MM.1S (cell line): ENCODE measurements at regions not wholly inside any gene's neighbourhood (a gene's known extent, or its start where the extent isn't known, plus 50 kb on each side); places are given as distances from the start of the nearest gene placed in this dataset.

Experiments
- DNase-seq: peaks from one replicate; pipeline ENCODE4 v3.0.0-alpha.2; 2015
- H2AFZ ChIP-seq: fragments of 300-600 bp; sonication (generic); 2 replicates; pipeline ENCODE4 v1.6.0; 2016; ENCODE audit warnings: antibody characterized with exemption, low read length
- H3F3A ChIP-seq: fragments of 300-600 bp; sonication (generic); 2 replicates; pipeline ENCODE4 v1.6.1; 2016; ENCODE audit warnings: mild to moderate bottlenecking, antibody characterized with exemption, low read length, moderate library complexity, mixed read lengths; ENCODE audit not compliant: insufficient read depth
- H3K27ac ChIP-seq: fragments of 300-600 bp; sonication (generic); 2 replicates; pipeline ENCODE4 v1.5.1; 2016; ENCODE audit warnings: mild to moderate bottlenecking, low read length
- H3K27me3 ChIP-seq: fragments of 300-600 bp; sonication (generic); replicated peaks from 2 replicates; pipeline ENCODE4 v1.6.0; 2016; ENCODE audit warnings: low read length; ENCODE audit not compliant: insufficient read depth
- H3K36me3 ChIP-seq: fragments of 300-600 bp; sonication (generic); replicated peaks from 2 replicates; pipeline ENCODE4 v1.6.1; 2016; ENCODE audit warnings: mild to moderate bottlenecking, low read length, mixed read lengths; ENCODE audit not compliant: insufficient read depth
- H3K4me1 ChIP-seq: fragments of 300-600 bp; sonication (generic); 2 replicates; pipeline ENCODE4 v1.6.1; 2016; ENCODE audit warnings: low read length, mixed read lengths
- H3K4me2 ChIP-seq: fragments of 300-600 bp; sonication (generic); 2 replicates; pipeline ENCODE4 v1.6.0; 2016; ENCODE audit warnings: low read depth, low read length
- H3K4me3 ChIP-seq: fragments of 300-600 bp; sonication (generic); 2 replicates; pipeline ENCODE4 v1.5.1; 2016; ENCODE audit warnings: low read length, mixed read lengths
- H3K79me2 ChIP-seq: fragments of 300-600 bp; sonication (generic); 2 replicates; pipeline ENCODE4 v1.6.1; 2016; ENCODE audit warnings: mixed run types, low read length, mixed read lengths
- H3K9ac ChIP-seq: fragments of 300-600 bp; sonication (generic); 2 replicates; pipeline ENCODE4 v1.6.1; 2016; ENCODE audit warnings: low read length, mixed read lengths
- H3K9me2 ChIP-seq: fragments of 300-600 bp; sonication (generic); replicated peaks from 2 replicates; pipeline ENCODE4 v1.6.1; 2016; ENCODE audit warnings: mild to moderate bottlenecking, low read length, mixed read lengths; ENCODE audit not compliant: insufficient read depth
- H3K9me3 ChIP-seq: fragments of 300-600 bp; sonication (generic); replicated peaks from 2 replicates; pipeline ENCODE4 v1.6.1; 2016; ENCODE audit warnings: mild to moderate bottlenecking, low read length, mixed read lengths; ENCODE audit not compliant: insufficient read depth
- H4K20me1 ChIP-seq: fragments of 300-600 bp; sonication (generic); 2 replicates; pipeline ENCODE4 v1.6.1; 2016; ENCODE audit warnings: mild to moderate bottlenecking, low read length, moderate library complexity, mixed read lengths; ENCODE audit not compliant: insufficient read depth
- EZH2 ChIP-seq: fragments of 300-600 bp; sonication (generic); optimal IDR thresholded peaks from 2 replicates; pipeline ENCODE3; 2017; ENCODE audit warnings: low read depth, mild to moderate bottlenecking, antibody characterized with exemption, low read length, mixed read lengths
- EZH2phosphoT487 ChIP-seq: fragments of 300-600 bp; sonication (generic); IDR thresholded peaks from 2 replicates; pipeline ENCODE4 v1.6.1; 2018; ENCODE audit warnings: antibody characterized with exemption, low read length
- TF ChIP-seq, protein P1 (sequence below): fragments of 300-600 bp; sonication (generic); IDR thresholded peaks from 2 replicates; pipeline ENCODE4 v1.5.1; 2016; ENCODE audit warnings: antibody characterized with exemption, low read length, mixed read lengths

DNA sequence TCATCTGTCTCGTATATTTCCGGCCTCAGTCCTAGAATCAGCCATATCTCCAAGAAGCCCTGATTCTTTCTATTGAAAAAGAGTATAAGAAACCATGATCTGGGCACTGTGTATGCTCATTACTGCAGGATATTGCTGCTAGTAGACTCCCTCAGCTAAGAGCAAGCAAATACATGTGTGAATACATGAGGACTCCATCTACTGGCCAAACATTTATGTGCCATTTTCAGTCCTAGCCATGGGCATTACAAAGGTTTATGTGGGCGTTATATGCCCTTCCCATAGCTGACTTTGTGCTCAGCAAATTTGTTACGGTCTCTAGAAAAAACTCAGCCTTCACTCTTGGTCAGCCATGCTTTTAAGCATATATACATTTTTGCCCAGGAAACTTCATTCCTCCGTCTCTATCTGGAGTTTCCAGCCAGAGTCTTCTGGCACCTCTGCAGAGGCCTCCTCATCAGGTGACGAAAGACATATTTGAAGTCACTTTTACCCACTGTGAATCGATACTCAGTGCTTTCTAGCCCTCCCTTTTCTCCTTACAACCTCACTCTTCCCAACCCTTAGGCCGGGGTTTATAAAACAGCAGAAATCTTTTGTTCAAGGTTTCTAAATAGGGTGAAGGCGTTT lies 1495.6 kb upstream of the CDH6 start:
- peak; percentile 28 for DNase-seq
- Histone ChIP-seq H3K36me3 (no peaks in the 10 kb centered on the region), H3K27ac (no peak overlapping the region), H3K9ac (no peak overlapping the region), H3K4me3 (no peak overlapping the region), H4K20me1 (no peaks in the 10 kb centered on the region), H2AFZ (no peak overlapping the region), H3K4me2 (no peak overlapping the region), H3K79me2 (no peaks in the 10 kb centered on the region), H3K27me3 (no peaks in the 10 kb centered on the region), H3K9me3 (no peaks in the 10 kb centered on the region), H3F3A (no peaks in the 10 kb centered on the region), H3K4me1 (no peaks in the 10 kb centered on the region), H3K9me2 (no peaks in the 10 kb centered on the region)
- TF ChIP-seq, protein P1, sequence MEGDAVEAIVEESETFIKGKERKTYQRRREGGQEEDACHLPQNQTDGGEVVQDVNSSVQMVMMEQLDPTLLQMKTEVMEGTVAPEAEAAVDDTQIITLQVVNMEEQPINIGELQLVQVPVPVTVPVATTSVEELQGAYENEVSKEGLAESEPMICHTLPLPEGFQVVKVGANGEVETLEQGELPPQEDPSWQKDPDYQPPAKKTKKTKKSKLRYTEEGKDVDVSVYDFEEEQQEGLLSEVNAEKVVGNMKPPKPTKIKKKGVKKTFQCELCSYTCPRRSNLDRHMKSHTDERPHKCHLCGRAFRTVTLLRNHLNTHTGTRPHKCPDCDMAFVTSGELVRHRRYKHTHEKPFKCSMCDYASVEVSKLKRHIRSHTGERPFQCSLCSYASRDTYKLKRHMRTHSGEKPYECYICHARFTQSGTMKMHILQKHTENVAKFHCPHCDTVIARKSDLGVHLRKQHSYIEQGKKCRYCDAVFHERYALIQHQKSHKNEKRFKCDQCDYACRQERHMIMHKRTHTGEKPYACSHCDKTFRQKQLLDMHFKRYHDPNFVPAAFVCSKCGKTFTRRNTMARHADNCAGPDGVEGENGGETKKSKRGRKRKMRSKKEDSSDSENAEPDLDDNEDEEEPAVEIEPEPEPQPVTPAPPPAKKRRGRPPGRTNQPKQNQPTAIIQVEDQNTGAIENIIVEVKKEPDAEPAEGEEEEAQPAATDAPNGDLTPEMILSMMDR, result peak; percentile 31; the same call in 1 of the 2 replicates
- no peak for TF ChIP-seq EZH2phosphoT487

GRCh38 chr5:29697278-29697677 lies 1496.2 kb upstream of the CDH6 start:
- TF ChIP-seq, protein P1, result no peak
- TF ChIP-seq EZH2 (no peak), EZH2phosphoT487 (no peak)
- Histone ChIP-seq H3K79me2 (no peaks in the 10 kb centered on the region), H3K9ac (no peak overlapping the region), H3F3A (no peaks in the 10 kb centered on the region), H3K27me3 (no peaks in the 10 kb centered on the region), H3K4me1 (no peaks in the 10 kb centered on the region), H3K9me3 (no peaks in the 10 kb centered on the region), H3K4me3 (no peak overlapping the region), H3K9me2 (no peaks in the 10 kb centered on the region), H3K27ac (no peak overlapping the region), H2AFZ (no peak overlapping the region), H3K4me2 (no peak overlapping the region), H3K36me3 (no peaks in the 10 kb centered on the region), H4K20me1 (no peaks in the 10 kb centered on the region)
- no peak for DNase-seq

GRCh38 chr5:29672678-29673077 lies 1520.8 kb upstream of the CDH6 start:
- Histone ChIP-seq H3K9me3 (no peaks in the 10 kb centered on the region), H3K9ac (no peak overlapping the region), H3K36me3 (no peaks in the 10 kb centered on the region), H3K9me2 (no peaks in the 10 kb centered on the region), H4K20me1 (no peaks in the 10 kb centered on the region), H3K4me1 (no peaks in the 10 kb centered on the region), H3K27me3 (no peaks in the 10 kb centered on the region), H2AFZ (no peak overlapping the region), H3F3A (no peaks in the 10 kb centered on the region), H3K4me3 (no peak overlapping the region), H3K79me2 (no peaks in the 10 kb centered on the region), H3K4me2 (no peak overlapping the region), H3K27ac (no peak overlapping the region)
- no peak for TF ChIP-seq EZH2
- DNase-seq, result no peak

DNA sequence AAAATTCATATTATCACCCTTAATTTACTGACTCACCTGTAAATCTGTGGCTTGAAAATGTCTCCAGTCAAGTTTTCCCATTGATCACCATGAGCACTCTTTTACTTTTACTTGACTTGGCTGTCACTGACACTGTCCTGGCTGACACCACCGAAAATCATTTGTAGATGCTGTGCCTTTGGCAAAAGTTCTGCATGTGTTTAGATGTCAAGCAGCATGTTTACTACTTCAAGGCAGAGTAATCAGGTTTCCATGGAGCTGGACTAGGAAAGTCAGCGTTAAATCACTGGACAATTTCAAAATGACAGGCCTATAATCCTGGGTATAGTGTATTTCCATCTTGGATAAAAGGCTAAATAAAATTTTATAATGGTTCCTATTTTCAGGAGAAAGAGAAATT lies 1530.6 kb upstream of the CDH6 start:
- no peak overlapping the region for H3K27ac ChIP-seq
- no peaks in the 10 kb centered on the region for H3K27me3 ChIP-seq
- H3K79me2 ChIP-seq, result no peaks in the 10 kb centered on the region
- H4K20me1 ChIP-seq, result no peaks in the 10 kb centered on the region
- no peaks in the 10 kb centered on the region for H3K9me3 ChIP-seq
- H2AFZ ChIP-seq, result no peak overlapping the region
- TF ChIP-seq EZH2 (no peak), EZH2phosphoT487 (no peak)
- TF ChIP-seq, protein P1, result no peak
- H3K9me2 ChIP-seq, result no peaks in the 10 kb centered on the region
- H3K4me2 ChIP-seq, result no peak overlapping the region
- H3K9ac ChIP-seq, result no peak overlapping the region
- no peak for DNase-seq
- H3K4me1 ChIP-seq, result no peaks in the 10 kb centered on the region
- no peaks in the 10 kb centered on the region for H3F3A ChIP-seq
- H3K36me3 ChIP-seq, result no peaks in the 10 kb centered on the region
- no peak overlapping the region for H3K4me3 ChIP-seq
